ENCODE measurements at regions not wholly inside any gene's neighbourhood (a gene's known extent, or its start where the extent isn't known, plus 50 kb on each side); places are given as distances from the start of the nearest gene placed in this dataset.
"Not testable (repeated sequence)": the region's sequence is repeated elsewhere in the genome, so short reads cannot be mapped to it uniquely, and the experiment has no call there.

- no peak for TF ChIP-seq CTCF (IDR thresholded peaks at IDR 0.05; ENCODE audit: control insufficient read depth, extremely low read depth, insufficient read depth)
- no peak overlapping the region for H3K4me3 ChIP-seq (ENCODE audit: low read depth, low read length)
- no peak for DNase-seq (ENCODE audit: low read depth)
Measured at GRCh38 chr2:51268191-51268590, 236.3 kb upstream of the NRXN1 start.

GRCh38 chr2:51265539-51265938 is 233.6 kb upstream of the NRXN1 start:
- TF ChIP-seq CTCF (IDR thresholded peaks at IDR 0.05; ENCODE audit: control insufficient read depth, extremely low read depth, insufficient read depth) = no peak
- H3K4me3 ChIP-seq (ENCODE audit: low read depth, low read length) = no peak overlapping the region
- no peak for DNase-seq (ENCODE audit: low read depth)

- no peak for TF ChIP-seq CTCF (IDR thresholded peaks at IDR 0.05; ENCODE audit: control insufficient read depth, extremely low read depth, insufficient read depth)
- no peak overlapping the region for H3K4me3 ChIP-seq (ENCODE audit: low read depth, low read length)
- DNase-seq (ENCODE audit: low read depth) = no peak
Measured at GRCh38 chr2:51263951-51264350, 232.0 kb upstream of the NRXN1 start.

GRCh38 chr2:51263101-51263500 is 231.2 kb upstream of the NRXN1 start:
- not testable (repeated sequence) for DNase-seq (ENCODE audit: low read depth); H3K4me3 ChIP-seq (ENCODE audit: low read depth, low read length)

GRCh38 chr2:51258301-51258700 is 226.4 kb upstream of the NRXN1 start:
- no peak overlapping the region for H3K4me3 ChIP-seq (ENCODE audit: low read depth, low read length)
- DNase-seq (ENCODE audit: low read depth) = no peak
- no peak for TF ChIP-seq CTCF (IDR thresholded peaks at IDR 0.05; ENCODE audit: control insufficient read depth, extremely low read depth, insufficient read depth)

GRCh38 chr2:51256736-51257135 is 224.8 kb upstream of the NRXN1 start:
- no peak overlapping the region for H3K4me3 ChIP-seq (ENCODE audit: low read depth, low read length)
- DNase-seq (ENCODE audit: low read depth) = no peak
- TF ChIP-seq CTCF (IDR thresholded peaks at IDR 0.05; ENCODE audit: control insufficient read depth, extremely low read depth, insufficient read depth) = no peak

- no peak for DNase-seq (ENCODE audit: low read depth)
Measured at GRCh38 chr2:51251356-51251755, 219.4 kb upstream of the NRXN1 start.

More at GRCh38 chr2:51251356-51251755, 219.4 kb upstream of the NRXN1 start:
- H3K4me3 ChIP-seq (ENCODE audit: low read depth, low read length) = no peak overlapping the region
- TF ChIP-seq CTCF (IDR thresholded peaks at IDR 0.05; ENCODE audit: control insufficient read depth, extremely low read depth, insufficient read depth) = no peak

All from LNCaP clone FGC (cell line).